Suprapubic skin (tissue), 4 donors: ENCODE measurements at regions not wholly inside any gene's neighbourhood (a gene's known extent, or its start where the extent isn't known, plus 50 kb on each side); places are given as distances from the start of the nearest gene placed in this dataset.

Experiments used
- EP300 ChIP-seq: sonication (generic); formaldehyde crosslinking; IDR thresholded peaks from one replicate; pipeline ENCODE4 v1.6.1; 2017; ENCODE audit warnings: antibody characterized with exemption
- POLR2A ChIP-seq, 2 donors: fragments of 450-650 bp; IDR thresholded peaks; one replicate each; pipeline ENCODE4 v1.6.1; 2017; ENCODE audit warnings: antibody characterized with exemption in 2 of 2, mild to moderate bottlenecking in 2 of 2, moderate library complexity in 2 of 2
- POLR2AphosphoS5 ChIP-seq, 3 donors: sonication (generic); formaldehyde crosslinking; IDR thresholded peaks; one replicate each; pipeline ENCODE4 v1.6.1; 2017; ENCODE audit warnings: antibody characterized with exemption in 3 of 3

- TF ChIP-seq EP300: no peak
- TF ChIP-seq POLR2AphosphoS5 (IDR thresholded peaks at IDR 0.05): no peak
- no peak for TF ChIP-seq POLR2A (IDR thresholded peaks at IDR 0.05)
Observed at GRCh38 chr13:103908911-103909310, 842.7 kb upstream of the SLC10A2 start.
